KOPT-K1 (cell line): ENCODE measurements at regions not wholly inside any gene's neighbourhood (a gene's known extent, or its start where the extent isn't known, plus 50 kb on each side); places are given as distances from the start of the nearest gene placed in this dataset.
"Not testable (repeated sequence)": the region's sequence is repeated elsewhere in the genome, so short reads cannot be mapped to it uniquely, and the experiment has no call there.

Experiments
- H3K27ac ChIP-seq: fragments of 200-600 bp; sonication (generic); 2 replicates; pipeline ENCODE4 v1.5.1; 2016; ENCODE audit warnings: antibody characterized with exemption, mild to moderate bottlenecking, low read depth, low read length; ENCODE audit not compliant: poor library complexity, severe bottlenecking
- H3K36me3 ChIP-seq: fragments of 200-600 bp; sonication (generic); 2 replicates; pipeline ENCODE4 v1.5.1; 2017; ENCODE audit warnings: antibody characterized with exemption, mild to moderate bottlenecking, low read length, moderate library complexity; ENCODE audit not compliant: insufficient read depth
- H3K9me3 ChIP-seq: fragments of 200-600 bp; sonication (generic); 2 replicates; pipeline ENCODE4 v1.5.1; 2017; ENCODE audit warnings: antibody characterized with exemption, low read length, mild to moderate bottlenecking; ENCODE audit not compliant: insufficient read depth, poor library complexity, severe bottlenecking

- Histone ChIP-seq H3K27ac (peak overlapping the region; percentile 71), H3K9me3 (no peaks in the 10 kb centered on the region), H3K36me3 (no peaks in the 10 kb centered on the region)
These were observed 79.6 kb upstream of the AK4 start for GRCh38 chr1:65068202-65069010.

DNA sequence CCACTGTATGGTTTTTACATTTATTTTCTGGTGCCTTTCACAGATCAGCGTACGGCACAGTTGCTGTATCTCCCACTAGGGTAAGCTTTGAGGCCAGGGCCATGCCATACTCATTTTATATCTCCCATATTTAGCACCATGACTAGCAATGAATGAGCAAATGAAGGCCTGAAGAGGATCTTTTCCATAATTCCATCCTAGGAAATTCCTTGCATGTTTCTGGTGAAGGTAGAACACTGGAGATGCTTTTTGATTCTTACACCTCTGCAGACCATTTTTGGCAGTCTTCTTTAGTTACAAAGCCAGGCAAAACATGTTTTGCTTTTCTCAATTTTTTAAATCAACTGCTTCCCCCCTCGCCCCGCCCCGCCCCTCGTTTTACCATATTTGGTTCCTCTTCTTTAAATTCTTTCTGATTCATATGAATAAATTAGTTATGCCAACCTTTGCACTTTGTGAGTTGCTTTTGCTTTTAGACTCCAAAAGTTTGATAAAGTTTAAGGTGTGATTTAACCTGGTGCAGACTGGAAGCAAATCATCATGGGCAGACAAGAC lies 78.9 kb upstream of the AK4 start:
- Histone ChIP-seq H3K9me3 (no peaks in the 10 kb centered on the region), H3K27ac (peak overlapping the region; percentile 71), H3K36me3 (no peaks in the 10 kb centered on the region)

DNA sequence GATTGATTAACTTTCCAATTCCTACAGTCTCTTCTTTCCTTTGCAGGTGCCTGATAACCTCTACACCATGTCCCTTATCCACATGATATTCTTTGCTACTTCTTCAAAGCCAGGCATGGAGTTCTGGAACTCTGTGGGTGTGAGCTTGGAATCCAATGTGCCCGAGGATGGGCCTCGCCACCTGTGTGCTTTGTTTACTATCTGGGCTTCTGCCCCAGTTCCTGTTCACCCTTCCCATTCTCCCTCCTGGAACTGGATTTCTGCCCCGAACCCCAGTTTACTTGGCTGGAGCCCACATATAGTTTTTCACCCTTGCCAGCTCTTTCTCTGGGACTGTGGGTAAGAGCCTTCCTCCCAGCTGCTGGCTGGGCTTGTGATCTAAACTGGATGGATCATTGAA lies 75.2 kb upstream of the AK4 start:
- H3K9me3 ChIP-seq, result no peaks in the 10 kb centered on the region
- no peak overlapping the region for H3K27ac ChIP-seq
- H3K36me3 ChIP-seq, result no peaks in the 10 kb centered on the region

DNA sequence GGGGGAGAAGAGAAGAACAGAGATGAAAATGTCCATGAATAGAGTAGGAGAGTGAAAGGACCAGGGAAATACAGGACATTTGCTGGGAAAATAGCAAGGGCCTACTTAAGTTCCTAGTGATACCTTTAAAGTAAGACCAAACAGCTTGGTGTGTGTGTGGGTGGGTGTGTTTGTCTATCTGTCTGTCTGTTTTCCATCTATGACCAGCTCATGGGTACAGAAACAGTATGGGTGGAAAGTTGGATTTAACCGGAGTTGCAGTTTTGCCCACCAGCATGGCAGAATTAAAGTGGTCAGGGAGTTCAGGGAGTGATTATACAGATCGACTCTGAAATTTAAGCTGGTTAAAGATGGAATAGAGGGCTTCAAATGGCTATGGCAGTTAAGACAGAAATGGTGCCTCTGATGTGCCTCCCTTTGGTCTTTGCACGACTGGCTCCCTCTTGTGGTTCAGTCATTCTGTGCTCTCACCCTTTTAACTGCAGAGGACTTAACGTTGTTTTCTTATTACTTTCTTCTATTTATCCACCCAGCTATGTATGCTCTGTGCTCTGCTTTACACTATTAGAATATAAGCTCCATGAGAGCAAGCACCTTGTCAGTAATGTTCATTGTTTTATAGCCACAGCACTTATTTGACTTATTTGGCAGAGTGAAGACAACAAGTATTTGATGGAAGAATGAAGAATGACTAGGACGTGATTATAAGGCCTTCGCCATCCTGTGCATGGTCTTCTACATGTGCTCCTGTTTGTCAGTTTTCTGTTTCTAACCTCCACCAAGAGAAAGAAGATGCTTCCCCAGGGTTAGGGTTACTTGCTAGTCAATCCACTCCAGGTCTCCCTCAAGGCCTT lies 72.7 kb upstream of the AK4 start:
- no peaks in the 10 kb centered on the region for H3K9me3 ChIP-seq
- no peak overlapping the region for H3K27ac ChIP-seq
- no peaks in the 10 kb centered on the region for H3K36me3 ChIP-seq

GRCh38 chr1:65077369-65077768 lies 70.6 kb upstream of the AK4 start:
- no peaks in the 10 kb centered on the region for H3K36me3 ChIP-seq
- no peak overlapping the region for H3K27ac ChIP-seq
- no peaks in the 10 kb centered on the region for H3K9me3 ChIP-seq

DNA sequence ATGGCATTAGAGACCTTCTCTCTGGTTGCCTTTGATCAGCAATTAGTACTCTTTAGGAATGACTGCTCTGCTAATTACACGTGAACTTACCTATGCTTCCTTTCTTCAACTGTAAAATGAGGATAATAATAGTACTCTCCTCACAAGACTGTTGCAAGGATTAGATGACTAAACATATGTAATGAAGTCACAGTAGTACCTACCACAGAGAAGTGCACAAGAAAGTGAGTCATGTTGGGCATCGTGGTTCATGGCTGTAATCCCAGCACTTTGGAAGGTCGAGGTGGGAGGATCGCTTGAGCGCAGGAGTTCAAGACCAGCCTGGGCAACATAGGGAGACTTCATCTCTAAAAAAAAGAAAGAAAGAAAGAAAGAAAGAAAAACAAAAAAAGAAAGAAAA lies 68.1 kb upstream of the AK4 start:
- H3K36me3 ChIP-seq, result no peaks in the 10 kb centered on the region
- H3K27ac ChIP-seq, result no peak overlapping the region
- H3K9me3 ChIP-seq, result no peaks in the 10 kb centered on the region

GRCh38 chr1:65082346-65083040 lies 65.5 kb upstream of the AK4 start:
- Histone ChIP-seq H3K27ac (no peak overlapping the region), H3K9me3 (peaks cover 3% of the 10 kb centered on the region), H3K36me3 (no peaks in the 10 kb centered on the region)

DNA sequence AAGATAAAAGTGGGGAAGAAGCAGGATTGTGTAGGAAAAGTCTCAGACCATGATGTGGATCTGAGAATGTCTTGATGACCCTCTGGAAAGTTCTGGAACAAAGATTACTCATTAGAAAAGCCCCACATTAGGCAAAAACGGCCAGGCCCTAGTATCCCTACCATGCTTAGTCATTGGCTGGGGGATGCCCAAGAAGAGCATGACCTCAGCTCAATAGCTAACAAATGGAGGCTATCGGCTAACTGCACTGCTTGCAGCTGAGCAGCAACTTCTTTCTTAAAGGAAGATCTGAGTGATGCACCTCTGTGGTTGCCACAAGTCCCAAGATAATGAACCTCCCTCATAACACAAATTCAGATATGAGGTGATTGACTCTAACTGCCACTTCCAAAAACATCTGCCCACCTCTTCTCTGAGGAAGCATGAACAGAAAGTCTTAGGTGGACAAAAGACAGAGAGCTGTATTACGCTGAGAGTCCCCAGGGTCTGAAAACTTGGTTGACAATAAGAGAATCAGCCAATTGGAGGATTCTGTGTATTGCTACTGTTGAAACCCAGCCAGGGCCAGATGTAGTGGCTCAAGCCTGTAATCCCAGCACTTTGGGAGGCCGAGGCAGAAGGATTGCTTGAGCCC lies 64.6 kb upstream of the AK4 start:
- peaks cover 9% of the 10 kb centered on the region for H3K9me3 ChIP-seq
- no peak overlapping the region for H3K27ac ChIP-seq

GRCh38 chr1:65084066-65084465 lies 63.9 kb upstream of the AK4 start:
- H3K27ac ChIP-seq, result no peak overlapping the region
- H3K36me3 ChIP-seq, result no peaks in the 10 kb centered on the region
- H3K9me3 ChIP-seq, result peaks cover 9% of the 10 kb centered on the region

More for the DNA sequence above, 64.6 kb upstream of the AK4 start:
- no peaks in the 10 kb centered on the region for H3K36me3 ChIP-seq

DNA sequence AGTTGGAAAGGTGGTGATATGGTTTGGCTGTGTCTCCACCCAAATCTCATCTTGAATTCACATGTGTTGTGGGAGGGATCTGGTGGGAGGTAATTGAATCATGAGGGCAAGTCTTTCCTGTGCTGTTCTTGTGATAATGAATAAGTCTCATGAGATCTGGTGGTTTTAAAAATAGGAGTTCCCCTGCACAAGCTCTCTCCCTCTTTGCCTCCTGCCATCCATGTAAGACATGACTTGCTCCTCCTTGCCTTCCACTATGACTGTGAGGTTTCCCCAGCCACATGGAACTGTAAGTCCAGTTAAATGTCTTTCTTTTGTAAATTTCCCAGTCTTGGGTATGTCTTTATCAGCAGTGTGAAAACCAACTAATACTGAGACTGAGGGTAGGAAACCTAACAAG lies 60.5 kb upstream of the AK4 start:
- H3K27ac ChIP-seq, H3K9me3 ChIP-seq, H3K36me3 ChIP-seq: not testable (repeated sequence)

GRCh38 chr1:65090406-65090805 lies 57.6 kb upstream of the AK4 start:
- H3K9me3 ChIP-seq, result peaks cover 14% of the 10 kb centered on the region
- no peaks in the 10 kb centered on the region for H3K36me3 ChIP-seq
- no peak overlapping the region for H3K27ac ChIP-seq

DNA sequence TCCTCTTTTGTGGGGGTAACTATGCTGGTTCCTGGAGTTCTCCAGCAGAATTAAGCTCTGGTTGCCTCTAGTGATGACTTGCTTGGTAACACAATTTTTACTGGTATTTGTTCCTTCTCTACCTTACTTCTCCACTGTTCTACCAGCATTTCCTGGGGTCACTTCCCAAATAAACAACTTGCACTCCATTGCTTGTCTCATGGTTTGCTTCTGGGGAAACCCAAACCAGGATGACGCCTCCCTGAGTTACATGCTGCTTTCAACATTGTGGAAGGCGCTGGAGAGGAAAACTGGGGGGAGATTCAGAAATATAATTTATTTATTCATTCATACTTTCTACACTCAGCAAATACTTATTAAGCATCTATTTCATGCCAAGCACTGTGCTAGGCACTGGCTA lies 55.3 kb upstream of the AK4 start:
- H3K36me3 ChIP-seq, result no peaks in the 10 kb centered on the region
- peaks cover 9% of the 10 kb centered on the region for H3K9me3 ChIP-seq
- H3K27ac ChIP-seq, result no peak overlapping the region

DNA sequence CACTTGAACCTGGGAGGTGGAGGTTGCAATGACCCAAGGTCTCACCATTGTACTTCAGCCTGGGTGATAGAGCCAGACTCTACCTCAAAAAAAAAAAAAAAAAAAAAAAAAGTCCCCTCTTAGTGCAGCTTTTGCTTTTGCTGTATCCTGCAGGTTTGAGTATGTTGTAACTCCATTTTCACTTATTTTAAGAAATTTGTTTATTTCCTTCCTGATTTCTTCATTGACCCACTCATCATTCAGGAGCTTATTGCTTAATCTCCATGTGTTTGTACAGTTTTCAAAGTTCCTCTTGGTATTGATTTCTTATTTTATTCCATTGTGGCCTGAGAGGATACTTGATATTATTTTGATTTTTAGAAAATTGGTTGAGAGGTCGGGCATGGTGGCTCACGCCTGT lies 50.9 kb upstream of the AK4 start:
- Histone ChIP-seq H3K9me3 (peaks cover 9% of the 10 kb centered on the region), H3K36me3 (no peaks in the 10 kb centered on the region), H3K27ac (no peak overlapping the region)
